ENCODE measurements at regions not wholly inside any gene's neighbourhood (a gene's known extent, or its start where the extent isn't known, plus 50 kb on each side); places are given as distances from the start of the nearest gene placed in this dataset.

GRCh38 chr14:66228267-66228970 is 257.8 kb upstream of the CCDC196 start:
- 82 to 88% methylated on average over 3 of the region's 3 CpGs for WGBS, 2 donors

DNA sequence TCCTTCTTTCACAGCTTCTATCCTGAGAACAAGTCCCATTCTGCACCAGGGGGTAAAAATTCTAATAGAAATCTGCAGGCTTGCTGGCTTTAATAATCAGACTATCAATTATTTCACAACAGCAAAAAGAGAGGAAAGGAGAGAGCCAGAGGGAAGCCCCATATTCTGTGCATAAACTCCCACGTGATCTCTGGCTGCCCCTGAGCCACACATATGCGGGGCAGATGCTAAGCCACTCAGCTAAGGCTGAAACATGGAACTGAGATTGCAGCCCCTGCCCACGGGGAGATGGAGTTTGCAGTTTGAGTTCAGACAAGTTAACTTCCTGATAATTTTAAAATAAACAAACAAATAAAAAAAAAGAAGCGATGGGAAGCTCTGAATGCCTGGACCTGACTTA is 254.4 kb upstream of the CCDC196 start:
- H3K27me3 ChIP-seq = no peaks in the 10 kb centered on the region
- H3K27ac ChIP-seq = no peak overlapping the region
- H3K4me1 ChIP-seq = no peaks in the 10 kb centered on the region
- no peak overlapping the region for H3K4me3 ChIP-seq
- H3K36me3 ChIP-seq (replicated peaks in 1 of 2; ENCODE audit: insufficient read depth in 1 of 2, low read depth in 2 of 2) = no peaks in the 10 kb centered on the region
- WGBS, 2 donors = 52 to 54% methylated on average over 4 of the region's 4 CpGs
- ATAC-seq = no peak
- DNase-seq = no peak
- intact Hi-C loops (cut with DNase I) = no loop called here
- H3K9me3 ChIP-seq = no peaks in the 10 kb centered on the region
- TF ChIP-seq CTCF (IDR thresholded peaks at IDR 0.05) (no peak), POLR2A (IDR thresholded peaks at IDR 0.05) (no peak)

More at GRCh38 chr14:66228267-66228970, 257.8 kb upstream of the CCDC196 start:
- H3K27ac ChIP-seq = no peak overlapping the region
- ATAC-seq (no peak), DNase-seq (no peak)
- no peaks in the 10 kb centered on the region for H3K36me3 ChIP-seq (replicated peaks in 1 of 2; ENCODE audit: insufficient read depth in 1 of 2, low read depth in 2 of 2)
- intact Hi-C loops (cut with DNase I) = no loop called here
- H3K9me3 ChIP-seq = no peaks in the 10 kb centered on the region
- no peaks in the 10 kb centered on the region for H3K4me1 ChIP-seq
- TF ChIP-seq POLR2A (IDR thresholded peaks at IDR 0.05) (no peak), CTCF (IDR thresholded peaks at IDR 0.05) (no peak)
- no peaks in the 10 kb centered on the region for H3K27me3 ChIP-seq
- no peak overlapping the region for H3K4me3 ChIP-seq

GRCh38 chr14:66233591-66233990 is 252.6 kb upstream of the CCDC196 start:
- Histone ChIP-seq H3K9me3 (no peaks in the 10 kb centered on the region), H3K27ac (no peak overlapping the region), H3K27me3 (no peaks in the 10 kb centered on the region), H3K4me3 (no peak overlapping the region), H3K36me3 (replicated peaks in 1 of 2; ENCODE audit: insufficient read depth in 1 of 2, low read depth in 2 of 2) (no peaks in the 10 kb centered on the region), H3K4me1 (no peaks in the 10 kb centered on the region)
- DNase-seq = no peak
- WGBS, 2 donors = 28 to 29% methylated on average over 4 of the region's 4 CpGs
- intact Hi-C loops (cut with DNase I) = no loop called here
- ATAC-seq = no peak
- TF ChIP-seq POLR2A (IDR thresholded peaks at IDR 0.05) = no peak
- TF ChIP-seq CTCF (IDR thresholded peaks at IDR 0.05) = no peak

- Histone ChIP-seq H3K4me1 (no peaks in the 10 kb centered on the region), H3K27ac (no peak overlapping the region), H3K27me3 (no peaks in the 10 kb centered on the region), H3K4me3 (no peak overlapping the region), H3K36me3 (replicated peaks in 1 of 2; ENCODE audit: insufficient read depth in 1 of 2, low read depth in 2 of 2) (no peaks in the 10 kb centered on the region), H3K9me3 (no peaks in the 10 kb centered on the region)
- DNase-seq (no peak), ATAC-seq (no peak)
- intact Hi-C loops (cut with DNase I) = no loop called here
- TF ChIP-seq POLR2A (IDR thresholded peaks at IDR 0.05) (no peak), CTCF (IDR thresholded peaks at IDR 0.05) (no peak)
- 62 to 69% methylated on average over 2 of the region's 2 CpGs for whole genome bisulfite sequencing, 2 donors
Observed at GRCh38 chr14:66234411-66234810, 251.8 kb upstream of the CCDC196 start.

- Histone ChIP-seq H3K4me1 (no peaks in the 10 kb centered on the region), H3K27ac (no peak overlapping the region), H3K36me3 (replicated peaks in 1 of 2; ENCODE audit: insufficient read depth in 1 of 2, low read depth in 2 of 2) (no peaks in the 10 kb centered on the region), H3K4me3 (no peak overlapping the region), H3K9me3 (no peaks in the 10 kb centered on the region), H3K27me3 (no peaks in the 10 kb centered on the region)
- no peak for ATAC-seq
- intact Hi-C loops (cut with DNase I) = no loop called here
- TF ChIP-seq POLR2A (IDR thresholded peaks at IDR 0.05) (no peak), CTCF (IDR thresholded peaks at IDR 0.05) (no peak)
- DNase-seq = no peak
- WGBS, 2 donors = 68 to 73% methylated on average over 4 of the region's 4 CpGs
Observed at GRCh38 chr14:66237741-66238140, 248.4 kb upstream of the CCDC196 start.

Measured in body of pancreas (tissue), 4 donors.